HG03571 (cell line): ENCODE measurements at regions not wholly inside any gene's neighbourhood (a gene's known extent, or its start where the extent isn't known, plus 50 kb on each side); places are given as distances from the start of the nearest gene placed in this dataset.
"Not testable (repeated sequence)": the region's sequence is repeated elsewhere in the genome, so short reads cannot be mapped to it uniquely, and the experiment has no call there.

Experiments used
- ATAC-seq: cut with Tn5 transposase; IDR thresholded peaks from one replicate; pipeline ENCODE4 v1.9.1; 2021; ENCODE audit not compliant: unreplicated experiment

- ATAC-seq = no peak
These were observed 1071.2 kb upstream of the USP15 start for GRCh38 chr12:61188801-61189595.

- no peak for ATAC-seq
These were observed 1046.6 kb upstream of the USP15 start for GRCh38 chr12:61213646-61214045.

GRCh38 chr12:61220337-61220736 lies 1039.9 kb upstream of the USP15 start:
- ATAC-seq = no peak

GRCh38 chr12:61232040-61232439 lies 1028.2 kb upstream of the USP15 start:
- no peak for ATAC-seq

GRCh38 chr12:61250303-61250702 lies 1009.9 kb upstream of the USP15 start:
- no peak for ATAC-seq

GRCh38 chr12:61251076-61251475 lies 1009.1 kb upstream of the USP15 start:
- ATAC-seq = no peak

GRCh38 chr12:61254225-61254624 lies 1006.0 kb upstream of the USP15 start:
- no peak for ATAC-seq

GRCh38 chr12:61264294-61264693 lies 995.9 kb upstream of the USP15 start:
- ATAC-seq = not testable (repeated sequence)

- no peak for ATAC-seq
These were observed 992.7 kb upstream of the USP15 start for GRCh38 chr12:61267474-61267873.

- ATAC-seq = no peak
These were observed 987.8 kb upstream of the USP15 start for GRCh38 chr12:61272441-61272840.

GRCh38 chr12:61282790-61283575 lies 977.2 kb upstream of the USP15 start:
- ATAC-seq = no peak

- no peak for ATAC-seq
These were observed 969.7 kb upstream of the USP15 start for GRCh38 chr12:61290473-61290872.

GRCh38 chr12:61291647-61292046 lies 968.6 kb upstream of the USP15 start:
- ATAC-seq = no peak

GRCh38 chr12:61294011-61294410 lies 966.2 kb upstream of the USP15 start:
- not testable (repeated sequence) for ATAC-seq

- ATAC-seq = no peak
These were observed 958.4 kb upstream of the USP15 start for GRCh38 chr12:61301817-61302216.

GRCh38 chr12:61302282-61302681 lies 957.9 kb upstream of the USP15 start:
- no peak for ATAC-seq

- ATAC-seq = no peak
These were observed 952.0 kb upstream of the USP15 start for GRCh38 chr12:61308220-61308619.

- no peak for ATAC-seq
These were observed 948.8 kb upstream of the USP15 start for GRCh38 chr12:61311413-61311812.

- ATAC-seq = no peak
These were observed 911.3 kb upstream of the USP15 start for GRCh38 chr12:61348871-61349270.

GRCh38 chr12:61355105-61355504 lies 905.1 kb upstream of the USP15 start:
- ATAC-seq = no peak

GRCh38 chr12:61356485-61356884 lies 903.7 kb upstream of the USP15 start:
- no peak for ATAC-seq

GRCh38 chr12:61357496-61357895 lies 902.7 kb upstream of the USP15 start:
- ATAC-seq = no peak
